ENCODE measurements at regions not wholly inside any gene's neighbourhood (a gene's known extent, or its start where the extent isn't known, plus 50 kb on each side); places are given as distances from the start of the nearest gene placed in this dataset.

DNA sequence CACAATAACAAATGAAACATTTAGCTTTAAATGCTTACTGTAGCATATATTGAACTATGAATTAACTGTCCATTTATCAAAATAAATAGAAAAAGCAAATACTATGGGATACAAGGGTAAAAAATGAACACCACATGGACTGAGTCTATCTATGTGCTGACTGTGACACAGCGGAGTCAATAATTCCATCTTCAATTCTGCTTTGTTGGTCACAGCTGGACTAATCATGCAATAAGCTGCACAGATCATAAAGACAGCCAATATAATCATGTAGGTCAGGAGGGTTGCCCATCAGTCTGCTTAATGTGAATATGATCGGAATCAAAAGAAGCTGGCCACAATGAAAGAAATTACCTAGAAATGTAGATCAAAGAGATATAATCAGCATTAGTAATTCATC is 95.7 kb upstream of the FAM47A start:
- DNase-seq = no peak

DNA sequence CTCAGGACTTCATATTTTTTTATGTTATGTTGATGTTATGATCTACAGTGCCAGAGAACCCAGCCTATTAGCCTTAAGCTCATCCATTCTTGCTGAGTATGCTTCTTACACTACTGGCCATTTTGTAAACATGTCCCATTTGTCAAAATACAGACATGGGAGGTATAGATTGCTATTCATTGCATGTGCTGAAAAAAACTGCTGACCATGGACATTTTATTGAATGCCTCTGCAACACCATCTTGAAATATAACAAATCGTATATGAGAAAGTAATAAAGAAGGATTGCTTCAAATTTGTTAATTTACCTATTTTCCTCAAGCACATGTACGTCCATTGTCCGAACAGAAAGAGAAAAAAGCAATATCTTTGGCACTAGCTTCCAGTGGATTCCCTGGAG is 91.5 kb upstream of the FAM47A start:
- no peak for DNase-seq

GRCh38 chrX:34218063-34218462 is 85.9 kb upstream of the FAM47A start:
- peak; percentile 0 for DNase-seq

GRCh38 chrX:34197946-34198345 is 65.8 kb upstream of the FAM47A start:
- no peak for DNase-seq
